Endothelial cell (in vitro differentiated cells): ENCODE measurements at regions not wholly inside any gene's neighbourhood (a gene's known extent, or its start where the extent isn't known, plus 50 kb on each side); places are given as distances from the start of the nearest gene placed in this dataset.

ENCODE experiments used
- DNase-seq: peaks from one replicate; pipeline ENCODE4 v3.0.0; 2021; ENCODE audit warnings: low spot score
- H3K27ac Mint-ChIP-seq: one replicate; pipeline ENCODE4 v1.8.0; 2021; ENCODE audit warnings: mixed read lengths, inconsistent platforms; ENCODE audit not compliant: unreplicated experiment
- H3K27me3 Mint-ChIP-seq: one replicate; pipeline ENCODE4 v1.8.0; 2021; ENCODE audit warnings: mild to moderate bottlenecking, moderate library complexity, mixed read lengths, inconsistent platforms; ENCODE audit not compliant: unreplicated experiment
- H3K36me3 Mint-ChIP-seq: one replicate; pipeline ENCODE4 v1.8.0; 2021; ENCODE audit warnings: mild to moderate bottlenecking, low read depth, mixed read lengths, inconsistent platforms; ENCODE audit not compliant: unreplicated experiment
- H3K4me1 Mint-ChIP-seq: one replicate; pipeline ENCODE4 v1.8.0; 2021; ENCODE audit warnings: mild to moderate bottlenecking, mixed read lengths, inconsistent platforms; ENCODE audit not compliant: unreplicated experiment
- H3K4me3 Mint-ChIP-seq: one replicate; pipeline ENCODE4 v1.8.0; 2021; ENCODE audit warnings: mild to moderate bottlenecking, mixed read lengths, inconsistent platforms; ENCODE audit not compliant: unreplicated experiment
- H3K9me3 Mint-ChIP-seq: one replicate; pipeline ENCODE4 v1.8.0; 2021; ENCODE audit warnings: mixed read lengths, inconsistent platforms; ENCODE audit not compliant: unreplicated experiment
- TF ChIP-seq, protein P1 (sequence below): fragments of 200-600 bp; sonication (generic); IDR thresholded peaks from one replicate; pipeline ENCODE4 v1.5.0; 2021; ENCODE audit warnings: antibody characterized with exemption; ENCODE audit not compliant: unreplicated experiment

- H3K27ac Mint-ChIP-seq: no peak overlapping the region
- TF ChIP-seq, protein P1, sequence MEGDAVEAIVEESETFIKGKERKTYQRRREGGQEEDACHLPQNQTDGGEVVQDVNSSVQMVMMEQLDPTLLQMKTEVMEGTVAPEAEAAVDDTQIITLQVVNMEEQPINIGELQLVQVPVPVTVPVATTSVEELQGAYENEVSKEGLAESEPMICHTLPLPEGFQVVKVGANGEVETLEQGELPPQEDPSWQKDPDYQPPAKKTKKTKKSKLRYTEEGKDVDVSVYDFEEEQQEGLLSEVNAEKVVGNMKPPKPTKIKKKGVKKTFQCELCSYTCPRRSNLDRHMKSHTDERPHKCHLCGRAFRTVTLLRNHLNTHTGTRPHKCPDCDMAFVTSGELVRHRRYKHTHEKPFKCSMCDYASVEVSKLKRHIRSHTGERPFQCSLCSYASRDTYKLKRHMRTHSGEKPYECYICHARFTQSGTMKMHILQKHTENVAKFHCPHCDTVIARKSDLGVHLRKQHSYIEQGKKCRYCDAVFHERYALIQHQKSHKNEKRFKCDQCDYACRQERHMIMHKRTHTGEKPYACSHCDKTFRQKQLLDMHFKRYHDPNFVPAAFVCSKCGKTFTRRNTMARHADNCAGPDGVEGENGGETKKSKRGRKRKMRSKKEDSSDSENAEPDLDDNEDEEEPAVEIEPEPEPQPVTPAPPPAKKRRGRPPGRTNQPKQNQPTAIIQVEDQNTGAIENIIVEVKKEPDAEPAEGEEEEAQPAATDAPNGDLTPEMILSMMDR: no peak
- no peaks in the 10 kb centered on the region for H3K36me3 Mint-ChIP-seq
- no peaks in the 10 kb centered on the region for H3K9me3 Mint-ChIP-seq
- no peaks in the 10 kb centered on the region for H3K4me1 Mint-ChIP-seq
- peaks cover 3% of the 10 kb centered on the region for H3K27me3 Mint-ChIP-seq
- H3K4me3 Mint-ChIP-seq: no peak overlapping the region
- DNase-seq: no peak
Observed at GRCh38 chr1:231093156-231093922, 53.3 kb upstream of the FAM89A start.

DNA sequence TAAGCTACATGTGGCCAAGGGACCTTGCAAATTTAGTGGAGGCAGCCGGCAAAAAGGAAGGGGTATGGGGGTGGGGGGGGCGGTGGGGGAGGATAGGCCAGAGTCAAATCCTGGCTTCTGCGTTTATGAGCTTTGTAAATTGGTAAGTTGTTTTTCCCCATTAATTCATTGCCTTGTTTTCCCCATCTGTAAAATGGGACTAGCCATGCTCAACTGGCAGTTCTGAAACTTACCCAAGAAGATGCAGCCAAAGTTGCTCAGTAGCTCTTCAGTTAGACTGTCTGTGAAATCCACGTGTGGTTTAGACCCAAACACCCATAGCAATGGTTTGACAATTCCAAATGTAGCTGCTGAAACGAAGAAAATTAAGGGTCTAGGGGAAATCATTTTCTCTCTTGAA is 52.3 kb upstream of the FAM89A start:
- no peak for DNase-seq
- H3K27ac Mint-ChIP-seq: no peak overlapping the region
- no peaks in the 10 kb centered on the region for H3K9me3 Mint-ChIP-seq
- TF ChIP-seq, protein P1: no peak
- H3K4me3 Mint-ChIP-seq: no peak overlapping the region
- H3K36me3 Mint-ChIP-seq: no peaks in the 10 kb centered on the region
- no peaks in the 10 kb centered on the region for H3K4me1 Mint-ChIP-seq
- H3K27me3 Mint-ChIP-seq: peaks cover 3% of the 10 kb centered on the region

DNA sequence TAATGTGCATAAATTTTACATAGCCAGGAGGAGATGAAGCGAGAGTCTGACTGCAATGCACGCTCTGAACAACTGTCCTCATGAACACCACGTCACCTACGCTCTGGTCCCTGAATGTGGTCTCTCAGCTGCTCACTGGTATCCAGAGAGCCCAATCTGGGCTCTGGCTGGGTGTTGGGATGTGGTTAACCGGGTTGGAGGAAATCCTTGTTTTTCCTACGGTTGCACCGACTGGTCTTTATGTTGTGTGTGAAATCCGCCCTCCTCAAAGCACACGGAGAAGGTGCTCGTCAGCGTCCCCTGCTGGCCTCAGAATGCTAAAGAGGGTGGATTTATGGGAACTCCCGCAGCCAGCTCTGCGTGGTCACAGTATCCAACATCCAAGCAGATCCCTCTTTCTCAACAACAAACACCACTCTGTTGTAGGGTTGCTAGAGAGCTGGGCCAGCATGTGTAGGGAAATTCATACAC is 51.8 kb upstream of the FAM89A start:
- TF ChIP-seq, protein P1: peak; percentile 81
- Mint-ChIP-seq H3K27ac (no peak overlapping the region), H3K27me3 (peaks cover 3% of the 10 kb centered on the region), H3K9me3 (no peaks in the 10 kb centered on the region), H3K4me3 (no peak overlapping the region), H3K4me1 (no peaks in the 10 kb centered on the region), H3K36me3 (no peaks in the 10 kb centered on the region)
- peak; percentile 71 for DNase-seq

- Mint-ChIP-seq H3K27ac (no peak overlapping the region), H3K27me3 (peaks cover 3% of the 10 kb centered on the region), H3K4me3 (no peak overlapping the region), H3K36me3 (no peaks in the 10 kb centered on the region), H3K9me3 (no peaks in the 10 kb centered on the region), H3K4me1 (no peaks in the 10 kb centered on the region)
- no peak for DNase-seq
- TF ChIP-seq, protein P1: no peak
Observed at GRCh38 chr1:231091415-231091814, 51.4 kb upstream of the FAM89A start.
